H9 (cell line): ENCODE measurements at regions not wholly inside any gene's neighbourhood (a gene's known extent, or its start where the extent isn't known, plus 50 kb on each side); places are given as distances from the start of the nearest gene placed in this dataset.

Source experiments
- DNase-seq: peaks from one replicate; pipeline ENCODE4 v3.0.0-alpha.2; 2017
- H2AFZ ChIP-seq: one replicate; pipeline ENCODE4 v1.6.1; 2013; ENCODE audit warnings: mild to moderate bottlenecking, low read length, control low read depth, moderate library complexity
- H2AK5ac ChIP-seq: 2 replicates; pipeline ENCODE4 v1.6.1; 2013; ENCODE audit warnings: low read length, control low read depth, mixed read lengths; ENCODE audit not compliant: insufficient read length
- H2BK120ac ChIP-seq: one replicate; pipeline ENCODE4 v1.6.1; 2013; ENCODE audit warnings: low read depth, mild to moderate bottlenecking, low read length, control low read depth, inconsistent platforms; ENCODE audit not compliant: poor library complexity, severe bottlenecking
- H2BK12ac ChIP-seq: 2 replicates; pipeline ENCODE4 v1.6.1; 2013; ENCODE audit warnings: low read length, control low read depth, mixed read lengths, low read depth; ENCODE audit not compliant: insufficient read length
- H2BK15ac ChIP-seq: 2 replicates; pipeline ENCODE4 v1.6.1; 2013; ENCODE audit warnings: low read depth, low read length, control low read depth
- H2BK20ac ChIP-seq: one replicate; pipeline ENCODE4 v1.6.1; 2013; ENCODE audit warnings: low read depth, mild to moderate bottlenecking, low read length, control low read depth, inconsistent platforms; ENCODE audit not compliant: poor library complexity, severe bottlenecking
- H2BK5ac ChIP-seq: 2 replicates; pipeline ENCODE4 v1.6.1; 2013; ENCODE audit warnings: low read length, control low read depth, mixed read lengths; ENCODE audit not compliant: insufficient read length
- H3K14ac ChIP-seq: 2 replicates; pipeline ENCODE4 v1.6.1; 2013; ENCODE audit warnings: low read length, control low read depth; ENCODE audit not compliant: insufficient read depth
- H3K18ac ChIP-seq: 2 replicates; pipeline ENCODE4 v1.6.1; 2013; ENCODE audit warnings: low read depth, mild to moderate bottlenecking, mixed read lengths, low read length, control low read depth; ENCODE audit not compliant: insufficient read length
- H3K23ac ChIP-seq: 2 replicates; pipeline ENCODE4 v1.6.1; 2013; ENCODE audit warnings: low read length, control low read depth, mixed read lengths, low read depth; ENCODE audit not compliant: insufficient read length
- H3K23me2 ChIP-seq: 2 replicates; pipeline ENCODE4 v1.6.1; 2013; ENCODE audit warnings: low read depth, mild to moderate bottlenecking, mixed read lengths, low read length, control low read depth; ENCODE audit not compliant: insufficient read length, poor library complexity, severe bottlenecking
- H3K27ac ChIP-seq: 2 replicates; pipeline ENCODE4 v1.5.1; 2013; ENCODE audit warnings: low read length, control low read depth, mixed read lengths, low read depth; ENCODE audit not compliant: insufficient read length
- H3K27me3 ChIP-seq: 2 replicates; pipeline ENCODE4 v1.6.1; 2013; ENCODE audit warnings: low read length, control low read depth, inconsistent platforms; ENCODE audit not compliant: insufficient read depth
- H3K4ac ChIP-seq: 2 replicates; pipeline ENCODE4 v1.6.1; 2013; ENCODE audit warnings: low read depth, mild to moderate bottlenecking, control low read depth, inconsistent platforms, low read length, moderate library complexity
- H3K4me1 ChIP-seq: 2 replicates; pipeline ENCODE4 v1.6.1; 2013; ENCODE audit warnings: low read length, control low read depth, inconsistent platforms; ENCODE audit not compliant: insufficient read depth
- H3K4me2 ChIP-seq: 2 replicates; pipeline ENCODE4 v1.6.1; 2013; ENCODE audit warnings: low read length, control low read depth, mixed read lengths; ENCODE audit not compliant: insufficient read length, insufficient read depth
- H3K56ac ChIP-seq: 2 replicates; pipeline ENCODE4 v1.6.1; 2013; ENCODE audit warnings: low read depth, mild to moderate bottlenecking, mixed read lengths, low read length, control low read depth; ENCODE audit not compliant: insufficient read length
- H3K79me1 ChIP-seq: 2 replicates; pipeline ENCODE4 v1.6.1; 2013; ENCODE audit warnings: low read depth, mild to moderate bottlenecking, moderate library complexity, low read length, control low read depth, inconsistent platforms; ENCODE audit not compliant: insufficient read depth, poor library complexity, severe bottlenecking
- H3K79me2 ChIP-seq: 2 replicates; pipeline ENCODE4 v1.6.1; 2013; ENCODE audit warnings: low read length, control low read depth, inconsistent platforms; ENCODE audit not compliant: insufficient read depth
- H3K9ac ChIP-seq: 2 replicates; pipeline ENCODE4 v1.6.1; 2013; ENCODE audit warnings: low read length, control low read depth, mixed read lengths; ENCODE audit not compliant: insufficient read length; ENCODE audit errors: extremely low read depth
- H3K9me3 ChIP-seq: one replicate; pipeline ENCODE4 v1.6.1; 2013; ENCODE audit warnings: low read depth, low read length, inconsistent platforms; ENCODE audit not compliant: control insufficient read depth
- H3T11ph ChIP-seq: one replicate; pipeline ENCODE4 v1.6.1; 2013; ENCODE audit warnings: mild to moderate bottlenecking, low read length, control low read depth, inconsistent platforms
- H4K20me1 ChIP-seq: one replicate; pipeline ENCODE4 v1.6.1; 2013; ENCODE audit not compliant: control insufficient read depth, insufficient read length, insufficient read depth
- H4K5ac ChIP-seq: 2 replicates; pipeline ENCODE4 v1.6.1; 2013; ENCODE audit warnings: low read depth, mild to moderate bottlenecking, mixed read lengths, low read length, control low read depth; ENCODE audit not compliant: insufficient read length
- H4K8ac ChIP-seq: replicated peaks from 2 replicates; pipeline ENCODE4 v1.6.1; 2013; ENCODE audit warnings: low read length, control low read depth, mixed read lengths, low read depth; ENCODE audit not compliant: insufficient read length
- H4K91ac ChIP-seq: 2 replicates; pipeline ENCODE4 v1.6.1; 2013; ENCODE audit warnings: low read depth, mild to moderate bottlenecking, moderate library complexity, mixed read lengths, low read length, control low read depth; ENCODE audit not compliant: insufficient read length
- H3K27ac Mint-ChIP-seq, 3 experiments: 2 replicates in 2 of 3; 3 replicates in 1 of 3; pipeline ENCODE4 v1.8.0; 2020 to 2021; ENCODE audit warnings: mixed read lengths in 3 of 3, mild to moderate bottlenecking in 1 of 3, moderate library complexity in 1 of 3
- H3K27me3 Mint-ChIP-seq: 2 replicates; pipeline ENCODE4 v1.8.0; 2021; ENCODE audit warnings: low read depth, mild to moderate bottlenecking, moderate library complexity, mixed read lengths
- H3K36me3 Mint-ChIP-seq, 3 experiments: 2 replicates in 2 of 3; 3 replicates in 1 of 3; pipeline ENCODE4 v1.8.0; 2020 to 2021; ENCODE audit warnings: low read depth in 3 of 3, mixed read lengths in 3 of 3; ENCODE audit not compliant: insufficient read depth in 1 of 3
- H3K4me1 Mint-ChIP-seq, 2 experiments: 2 replicates each; pipeline ENCODE4 v1.8.0; 2020; ENCODE audit warnings: mixed read lengths in 2 of 2
- H3K4me3 Mint-ChIP-seq, 2 experiments: 2 replicates in 1 of 2; 3 replicates in 1 of 2; pipeline ENCODE4 v1.8.0; 2020 to 2021; ENCODE audit warnings: mild to moderate bottlenecking in 2 of 2, mixed read lengths in 2 of 2, moderate library complexity in 1 of 2
- H3K9me3 Mint-ChIP-seq, 2 experiments: 2 replicates in 1 of 2; 3 replicates in 1 of 2; pipeline ENCODE4 v1.8.0; 2020; ENCODE audit warnings: mild to moderate bottlenecking in 2 of 2, mixed read lengths in 2 of 2, moderate library complexity in 1 of 2
- WGBS: extraction: QIAGEN DNeasy Blood & Tissue Kit; methylation state at CpG from one replicate; pipeline ENCODE4 v1.1.7; 2013; ENCODE audit warnings: missing lambda C conversion rate, low lambda C conversion rate, mixed read lengths; ENCODE audit not compliant: insufficient read length; ENCODE audit errors: extremely low coverage; 5-methylcytosine and 5-hydroxymethylcytosine counted together
- TF ChIP-seq, protein P1 (sequence below): fragments of 200-600 bp; sonication (generic); conservative IDR thresholded peaks from 3 replicates; pipeline ENCODE4 v1.8.0; 2021; ENCODE audit warnings: antibody characterized with exemption, mild to moderate bottlenecking

DNA sequence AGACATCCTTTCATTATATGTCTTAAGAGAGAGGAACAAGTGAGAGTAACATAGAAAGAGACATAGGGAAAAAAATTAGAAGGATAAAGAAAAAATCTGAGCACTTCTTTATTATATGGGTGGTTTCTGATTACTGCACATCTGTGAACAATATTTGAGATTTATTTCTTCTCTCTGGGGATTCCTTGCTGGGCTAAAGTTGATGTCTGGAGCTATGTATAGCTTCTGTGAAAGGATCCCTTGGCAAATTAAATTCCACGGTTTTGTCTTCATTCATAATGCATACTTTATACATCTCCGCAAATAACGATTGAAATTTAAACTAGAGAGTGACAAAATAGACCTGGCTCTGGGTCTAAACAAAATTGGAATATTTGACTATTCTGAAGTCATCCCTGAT lies 232.2 kb upstream of the CTBP2 start:
- Mint-ChIP-seq H3K27ac (no peak overlapping the region), H3K9me3 (peaks cover 19 to 21% of the 10 kb centered on the region in 2 experiments), H3K27me3 (no peaks in the 10 kb centered on the region; the same call in none of the 2 replicates), H3K4me1 (no peaks in the 10 kb centered on the region), H3K36me3 (peaks cover 0 to 19% (median 0%) of the 10 kb centered on the region in 3 experiments; a peak in 3 of 7 replicates), H3K4me3 (no peak overlapping the region)
- Histone ChIP-seq H3K9me3 (no peaks in the 10 kb centered on the region), H3K4me2 (no peak overlapping the region), H4K8ac (no peak overlapping the region), H2BK20ac (no peak overlapping the region), H3K79me1 (no peaks in the 10 kb centered on the region), H2AFZ (no peak overlapping the region), H2BK15ac (no peak overlapping the region), H3K27ac (no peak overlapping the region), H4K20me1 (no peaks in the 10 kb centered on the region), H3K23me2 (no peaks in the 10 kb centered on the region), H3K18ac (no peak overlapping the region), H3K4ac (no peak overlapping the region), H3T11ph (no peak overlapping the region), H4K91ac (no peak overlapping the region), H2BK5ac (no peak overlapping the region), H3K23ac (no peak overlapping the region), H3K27me3 (no peaks in the 10 kb centered on the region), H2BK12ac (no peak overlapping the region), H2AK5ac (no peak overlapping the region), H4K5ac (no peak overlapping the region), H3K9ac (no peak overlapping the region), H3K4me1 (no peaks in the 10 kb centered on the region), H2BK120ac (no peak overlapping the region), H3K79me2 (no peaks in the 10 kb centered on the region), H3K14ac (no peak overlapping the region), H3K56ac (no peak overlapping the region)
- no CpG with 5 or more reads among the region's 3 CpGs for WGBS
- TF ChIP-seq, protein P1, sequence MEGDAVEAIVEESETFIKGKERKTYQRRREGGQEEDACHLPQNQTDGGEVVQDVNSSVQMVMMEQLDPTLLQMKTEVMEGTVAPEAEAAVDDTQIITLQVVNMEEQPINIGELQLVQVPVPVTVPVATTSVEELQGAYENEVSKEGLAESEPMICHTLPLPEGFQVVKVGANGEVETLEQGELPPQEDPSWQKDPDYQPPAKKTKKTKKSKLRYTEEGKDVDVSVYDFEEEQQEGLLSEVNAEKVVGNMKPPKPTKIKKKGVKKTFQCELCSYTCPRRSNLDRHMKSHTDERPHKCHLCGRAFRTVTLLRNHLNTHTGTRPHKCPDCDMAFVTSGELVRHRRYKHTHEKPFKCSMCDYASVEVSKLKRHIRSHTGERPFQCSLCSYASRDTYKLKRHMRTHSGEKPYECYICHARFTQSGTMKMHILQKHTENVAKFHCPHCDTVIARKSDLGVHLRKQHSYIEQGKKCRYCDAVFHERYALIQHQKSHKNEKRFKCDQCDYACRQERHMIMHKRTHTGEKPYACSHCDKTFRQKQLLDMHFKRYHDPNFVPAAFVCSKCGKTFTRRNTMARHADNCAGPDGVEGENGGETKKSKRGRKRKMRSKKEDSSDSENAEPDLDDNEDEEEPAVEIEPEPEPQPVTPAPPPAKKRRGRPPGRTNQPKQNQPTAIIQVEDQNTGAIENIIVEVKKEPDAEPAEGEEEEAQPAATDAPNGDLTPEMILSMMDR: no peak
- no peak for DNase-seq
